Left renal cortex interstitium (tissue), 4 donors: ENCODE measurements at regions not wholly inside any gene's neighbourhood (a gene's known extent, or its start where the extent isn't known, plus 50 kb on each side); places are given as distances from the start of the nearest gene placed in this dataset.
"Not testable (repeated sequence)": the region's sequence is repeated elsewhere in the genome, so short reads cannot be mapped to it uniquely, and the experiment has no call there.

Experiments
- DNase-seq, 4 donors: peaks; one replicate each; pipeline ENCODE4 v3.0.0-alpha.2; 2013; ENCODE audit warnings: low read depth in 4 of 4, low spot score in 2 of 4, missing footprints in 1 of 4

GRCh38 chr3:82201316-82201715 lies 439.9 kb upstream of the GBE1 start:
- no peak for DNase-seq

GRCh38 chr3:82198009-82198408 lies 436.6 kb upstream of the GBE1 start:
- DNase-seq, result no peak

- no peak for DNase-seq
Measured at GRCh38 chr3:82196645-82197044, 435.2 kb upstream of the GBE1 start.

- no peak for DNase-seq
Measured at GRCh38 chr3:82194870-82195269, 433.4 kb upstream of the GBE1 start.

GRCh38 chr3:82186017-82186416 lies 424.6 kb upstream of the GBE1 start:
- no peak for DNase-seq

- DNase-seq, result no peak
Measured at GRCh38 chr3:82179291-82179690, 417.8 kb upstream of the GBE1 start.

GRCh38 chr3:82178291-82178690 lies 416.8 kb upstream of the GBE1 start:
- no peak for DNase-seq

- no peak for DNase-seq
Measured at GRCh38 chr3:82177774-82178173, 416.3 kb upstream of the GBE1 start.

GRCh38 chr3:82165266-82165665 lies 403.8 kb upstream of the GBE1 start:
- DNase-seq, result no peak

- DNase-seq, result no peak
Measured at GRCh38 chr3:82163907-82164520, 402.6 kb upstream of the GBE1 start.

GRCh38 chr3:82157952-82158351 lies 396.5 kb upstream of the GBE1 start:
- no peak for DNase-seq

- DNase-seq, result not testable (repeated sequence)
Measured at GRCh38 chr3:82153892-82154291, 392.4 kb upstream of the GBE1 start.

- no peak for DNase-seq
Measured at GRCh38 chr3:82145742-82146141, 384.3 kb upstream of the GBE1 start.

- no peak for DNase-seq
Measured at GRCh38 chr3:82144811-82145210, 383.4 kb upstream of the GBE1 start.

GRCh38 chr3:82143661-82144412 lies 382.4 kb upstream of the GBE1 start:
- DNase-seq, result no peak

GRCh38 chr3:82141592-82141991 lies 380.1 kb upstream of the GBE1 start:
- DNase-seq, result no peak

GRCh38 chr3:82137861-82138260 lies 376.4 kb upstream of the GBE1 start:
- DNase-seq, result no peak

- DNase-seq, result no peak
Measured at GRCh38 chr3:82137050-82137449, 375.6 kb upstream of the GBE1 start.

- peak in 1 of 4 donors; percentile 23 for DNase-seq
Measured at GRCh38 chr3:82133070-82133606, 371.7 kb upstream of the GBE1 start.

GRCh38 chr3:82132210-82133069 lies 371.0 kb upstream of the GBE1 start:
- no peak for DNase-seq

- DNase-seq, result no peak
Measured at GRCh38 chr3:82130046-82130445, 368.6 kb upstream of the GBE1 start.
